ENCODE measurements at regions not wholly inside any gene's neighbourhood (a gene's known extent, or its start where the extent isn't known, plus 50 kb on each side); places are given as distances from the start of the nearest gene placed in this dataset.

- intact Hi-C loops (cut with DNase I), result no loop called here
Observed at GRCh38 chr9:13758936-13759335, 479.4 kb upstream of the MPDZ start.

GRCh38 chr9:13756943-13757342 is 477.5 kb upstream of the MPDZ start:
- intact Hi-C loops (cut with DNase I), result no loop called here
- no peaks in the 10 kb centered on the region for H3K36me3 ChIP-seq (ENCODE audit: insufficient read depth in 1 of 2, low read depth in 1 of 2)
- no peak for TF ChIP-seq CTCF (IDR thresholded peaks at IDR 0.05)
- peaks cover 0 to 2% (median 0%) of the 10 kb centered on the region in 3 donors for H3K27me3 ChIP-seq (ENCODE audit: insufficient read depth in 3 of 3, low read length in 2 of 3)
- DNase-seq (no peak), ATAC-seq (no peak)
- no peak overlapping the region for H3K27ac ChIP-seq
- H3K4me1 ChIP-seq, result no peaks in the 10 kb centered on the region
- 96 to 99% (median 97%) methylated on average over 4 of the region's 4 CpGs for WGBS, 3 donors
- no peak overlapping the region for H3K4me3 ChIP-seq
- no peaks in the 10 kb centered on the region for H3K9me3 ChIP-seq

More at GRCh38 chr9:13758936-13759335, 479.4 kb upstream of the MPDZ start:
- ATAC-seq (peak in 1 of 4 donors; percentile 40), DNase-seq (peak in 1 of 2 donors; percentile 52)
- Histone ChIP-seq H3K36me3 (ENCODE audit: insufficient read depth in 1 of 2, low read depth in 1 of 2) (no peaks in the 10 kb centered on the region), H3K4me1 (no peaks in the 10 kb centered on the region), H3K27ac (no peak overlapping the region), H3K4me3 (no peak overlapping the region), H3K9me3 (no peaks in the 10 kb centered on the region), H3K27me3 (ENCODE audit: insufficient read depth in 3 of 3, low read length in 2 of 3) (no peaks in the 10 kb centered on the region)
- no peak for TF ChIP-seq CTCF (IDR thresholded peaks at IDR 0.05)
- WGBS, 3 donors, result 41 to 52% (median 50%) methylated on average over 9 of the region's 9 CpGs

- ATAC-seq (no peak), DNase-seq (no peak)
- Histone ChIP-seq H3K36me3 (ENCODE audit: insufficient read depth in 1 of 2, low read depth in 1 of 2) (no peaks in the 10 kb centered on the region), H3K27ac (no peak overlapping the region), H3K4me1 (no peaks in the 10 kb centered on the region), H3K4me3 (no peak overlapping the region), H3K9me3 (no peaks in the 10 kb centered on the region), H3K27me3 (ENCODE audit: insufficient read depth in 3 of 3, low read length in 2 of 3) (peaks cover 0 to 2% (median 0%) of the 10 kb centered on the region in 3 donors)
- TF ChIP-seq CTCF (IDR thresholded peaks at IDR 0.05), result no peak
- 96 to 100% (median 100%) methylated on average over 1 of the region's 1 CpG for WGBS, 3 donors
- intact Hi-C loops (cut with DNase I), result no loop called here
Observed at GRCh38 chr9:13755551-13755950, 476.1 kb upstream of the MPDZ start.

- H3K9me3 ChIP-seq, result no peaks in the 10 kb centered on the region
- intact Hi-C loops (cut with DNase I), result no loop called here
Observed at GRCh38 chr9:13750639-13751038, 471.1 kb upstream of the MPDZ start.

More at GRCh38 chr9:13750639-13751038, 471.1 kb upstream of the MPDZ start:
- Histone ChIP-seq H3K4me3 (no peak overlapping the region), H3K27ac (no peak overlapping the region), H3K4me1 (no peaks in the 10 kb centered on the region), H3K36me3 (ENCODE audit: insufficient read depth in 1 of 2, low read depth in 1 of 2) (no peaks in the 10 kb centered on the region), H3K27me3 (ENCODE audit: insufficient read depth in 3 of 3, low read length in 2 of 3) (peaks cover 0 to 2% (median 0%) of the 10 kb centered on the region in 3 donors)
- DNase-seq, result no peak
- ATAC-seq, result no peak
- 92 to 98% (median 98%) methylated on average over 3 of the region's 3 CpGs for WGBS, 3 donors
- TF ChIP-seq CTCF (IDR thresholded peaks at IDR 0.05), result no peak
